Common myeloid progenitor, CD34-positive (primary cell): ENCODE measurements at regions not wholly inside any gene's neighbourhood (a gene's known extent, or its start where the extent isn't known, plus 50 kb on each side); places are given as distances from the start of the nearest gene placed in this dataset.

Experiments
- CTCF ChIA-PET: fragments of 350-600 bp; sonication (Branson Sonifier 250); formaldehyde crosslinking; loops from one replicate; lab custom pipeline; 2021; ENCODE audit warnings: antibody characterized with exemption; lab: Charles Lee
- POLR2A ChIA-PET: fragments of 350-600 bp; sonication (Branson Sonifier 250); formaldehyde crosslinking; loops from one replicate; lab custom pipeline; 2021; ENCODE audit warnings: antibody characterized with exemption; lab: Charles Lee
- DNase-seq, 3 donors: peaks; one replicate each; pipeline versions ENCODE4 v3.0.0 to v3.0.0-alpha.2; 2013
- H3K27ac ChIP-seq, 2 experiments: 1 replicate in 1 of 2; 2 replicates in 1 of 2; pipeline ENCODE4 v1.7.0; 2013; ENCODE audit warnings: inconsistent platforms in 2 of 2, low read length in 2 of 2, mild to moderate bottlenecking in 2 of 2, low read depth in 1 of 2, moderate library complexity in 1 of 2; ENCODE audit not compliant: severe bottlenecking in 2 of 2, insufficient read depth in 1 of 2, poor library complexity in 1 of 2
- H3K27me3 ChIP-seq, 5 experiments: replicated peaks in 2 of 5; 1 replicate in 3 of 5; 2 replicates in 2 of 5; pipeline versions ENCODE4 v1.6.1 to v1.7.0; 2013; ENCODE audit warnings: low read length in 4 of 5, mild to moderate bottlenecking in 2 of 5, moderate library complexity in 2 of 5, inconsistent platforms in 1 of 5; ENCODE audit not compliant: insufficient read depth in 5 of 5, control insufficient read depth in 4 of 5
- H3K36me3 ChIP-seq, 4 experiments: 1 replicate in 2 of 4; 2 replicates in 2 of 4; pipeline versions ENCODE4 v1.6.1 to v1.7.0; 2013; ENCODE audit warnings: low read length in 3 of 4, control low read depth in 1 of 4, mild to moderate bottlenecking in 1 of 4; ENCODE audit not compliant: control insufficient read depth in 4 of 4, insufficient read depth in 4 of 4
- H3K4me1 ChIP-seq, 4 experiments: 1 replicate in 3 of 4; 2 replicates in 1 of 4; pipeline versions ENCODE4 v1.6.1 to v1.7.1; 2013; ENCODE audit warnings: low read length in 3 of 4, mild to moderate bottlenecking in 3 of 4, control low read depth in 1 of 4, inconsistent platforms in 1 of 4, moderate library complexity in 1 of 4; ENCODE audit not compliant: control insufficient read depth in 4 of 4, insufficient read depth in 4 of 4; ENCODE audit errors: control extremely low read depth in 1 of 4
- H3K4me3 ChIP-seq, 7 experiments: 1 replicate in 4 of 7; 2 replicates in 3 of 7; pipeline versions ENCODE4 v1.5.1 to v1.7.0; 2013; ENCODE audit warnings: mild to moderate bottlenecking in 7 of 7, low read length in 6 of 7, moderate library complexity in 6 of 7, inconsistent platforms in 2 of 7, low read depth in 2 of 7, control low read depth in 1 of 7; ENCODE audit not compliant: insufficient read depth in 4 of 7, control insufficient read depth in 1 of 7; ENCODE audit errors: extremely low read depth in 1 of 7
- H3K9me3 ChIP-seq, 5 experiments: 1 replicate in 4 of 5; 2 replicates in 1 of 5; pipeline versions ENCODE4 v1.6.1 to v1.7.1; 2013; ENCODE audit warnings: low read length in 4 of 5, mild to moderate bottlenecking in 2 of 5, inconsistent platforms in 1 of 5, low read depth in 1 of 5, moderate library complexity in 1 of 5; ENCODE audit not compliant: control insufficient read depth in 4 of 5, insufficient read depth in 2 of 5; ENCODE audit errors: control extremely low read depth in 1 of 5
- WGBS: methylation state at CpG from one replicate; pipeline ENCODE4 v1.1.5; 2013; ENCODE audit not compliant: insufficient coverage; 5-methylcytosine and 5-hydroxymethylcytosine counted together

DNA sequence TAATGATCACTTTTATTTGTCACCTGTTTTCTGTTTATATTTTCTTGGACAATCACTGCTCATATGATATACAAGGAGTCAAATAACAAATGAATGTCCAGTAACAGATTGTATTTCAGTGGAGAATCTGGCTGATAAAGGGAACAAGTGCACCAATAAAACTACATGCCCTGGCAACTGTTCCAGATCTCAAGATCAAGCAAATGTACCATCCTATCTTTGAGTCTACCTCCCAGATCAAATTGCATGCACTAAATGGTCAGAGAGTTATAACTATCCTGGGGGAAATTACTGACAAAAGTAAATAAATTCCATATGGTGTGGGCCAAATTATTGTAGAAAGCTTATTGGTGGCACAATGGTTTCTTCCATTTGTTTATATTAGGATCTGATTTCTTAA, 452.8 kb downstream of the MBD2 start:
- Histone ChIP-seq H3K4me3 (no peak overlapping the region), H3K9me3 (no peaks in the 10 kb centered on the region), H3K27ac (no peak overlapping the region), H3K27me3 (no peaks in the 10 kb centered on the region), H3K4me1 (no peaks in the 10 kb centered on the region), H3K36me3 (no peaks in the 10 kb centered on the region)
- DNase-seq = no peak
- ChIA-PET CTCF (no interaction called here), POLR2A (no interaction called here)

DNA sequence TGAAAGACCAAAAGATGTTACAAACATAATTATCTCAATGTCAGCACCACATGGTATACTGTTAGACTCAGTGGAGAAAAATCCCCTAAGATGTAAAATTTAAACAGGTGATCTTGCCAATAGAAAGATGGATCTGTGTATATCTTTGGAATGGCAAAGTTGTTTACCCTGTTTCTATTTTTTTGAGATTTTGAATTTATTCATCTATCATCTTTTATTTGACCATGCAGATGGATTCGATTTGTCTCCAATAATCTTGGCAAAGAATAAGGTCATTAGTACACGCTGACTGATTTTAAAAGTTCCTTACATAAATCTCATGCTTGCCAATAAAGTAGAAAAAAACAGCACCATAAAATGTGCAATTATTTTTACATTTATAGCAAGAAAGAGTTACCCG, 459.3 kb downstream of the MBD2 start:
- Histone ChIP-seq H3K27ac (no peak overlapping the region), H3K4me1 (no peaks in the 10 kb centered on the region), H3K9me3 (no peaks in the 10 kb centered on the region), H3K27me3 (no peaks in the 10 kb centered on the region), H3K4me3 (no peak overlapping the region), H3K36me3 (no peaks in the 10 kb centered on the region)
- CTCF ChIA-PET = no interaction called here
- POLR2A ChIA-PET = no interaction called here
- DNase-seq = no peak
- no CpG with 5 or more reads among the region's 3 CpGs for WGBS

DNA sequence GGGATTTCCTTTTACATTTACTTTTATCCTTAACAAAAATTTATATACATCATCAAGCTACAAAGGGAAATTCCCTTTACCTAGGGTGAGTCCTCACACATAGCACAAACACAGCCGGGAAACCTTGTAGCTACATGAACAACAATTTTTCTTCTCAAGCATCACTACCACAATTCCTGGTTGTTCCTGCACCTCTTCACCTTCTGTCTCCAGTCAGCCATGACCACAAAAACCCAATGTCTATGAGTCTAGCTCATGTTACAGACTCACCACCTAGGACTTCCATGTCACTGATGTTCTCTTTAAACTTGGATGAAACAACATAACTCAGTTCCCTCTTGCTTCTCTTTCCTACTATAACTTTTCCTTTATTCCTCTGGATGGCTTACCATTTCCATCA, 460.4 kb downstream of the MBD2 start:
- Histone ChIP-seq H3K36me3 (no peaks in the 10 kb centered on the region), H3K9me3 (no peaks in the 10 kb centered on the region), H3K27me3 (no peaks in the 10 kb centered on the region), H3K4me3 (no peak overlapping the region), H3K27ac (no peak overlapping the region), H3K4me1 (no peaks in the 10 kb centered on the region)
- CTCF ChIA-PET = no interaction called here
- no peak for DNase-seq
- POLR2A ChIA-PET = no interaction called here
- 100% methylated on average over 1 of the region's 1 CpG for WGBS

DNA sequence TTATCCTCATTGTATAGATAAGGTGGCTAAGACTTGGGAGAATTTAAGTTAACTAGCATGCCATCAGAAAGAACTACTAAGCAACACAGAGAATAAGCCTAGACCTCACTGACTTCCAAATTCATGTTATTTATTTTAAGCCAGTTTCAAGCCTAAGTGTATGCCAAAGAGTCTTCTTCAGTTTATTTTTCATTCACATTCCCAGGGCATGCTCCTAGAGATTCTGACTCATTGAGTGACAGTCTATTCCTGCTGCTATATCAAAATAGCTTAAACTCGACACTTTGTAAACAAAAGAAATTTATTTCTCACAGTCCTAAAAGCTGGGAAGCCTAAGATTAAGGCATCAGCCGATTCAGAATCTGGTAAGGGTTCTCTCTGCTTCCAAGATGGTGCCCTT, 467.1 kb downstream of the MBD2 start:
- Histone ChIP-seq H3K4me3 (no peak overlapping the region), H3K27me3 (no peaks in the 10 kb centered on the region), H3K9me3 (no peaks in the 10 kb centered on the region), H3K36me3 (no peaks in the 10 kb centered on the region), H3K27ac (no peak overlapping the region), H3K4me1 (no peaks in the 10 kb centered on the region)
- ChIA-PET POLR2A (no interaction called here), CTCF (no interaction called here)
- WGBS = no CpG with 5 or more reads among the region's 2 CpGs
- DNase-seq = no peak

DNA sequence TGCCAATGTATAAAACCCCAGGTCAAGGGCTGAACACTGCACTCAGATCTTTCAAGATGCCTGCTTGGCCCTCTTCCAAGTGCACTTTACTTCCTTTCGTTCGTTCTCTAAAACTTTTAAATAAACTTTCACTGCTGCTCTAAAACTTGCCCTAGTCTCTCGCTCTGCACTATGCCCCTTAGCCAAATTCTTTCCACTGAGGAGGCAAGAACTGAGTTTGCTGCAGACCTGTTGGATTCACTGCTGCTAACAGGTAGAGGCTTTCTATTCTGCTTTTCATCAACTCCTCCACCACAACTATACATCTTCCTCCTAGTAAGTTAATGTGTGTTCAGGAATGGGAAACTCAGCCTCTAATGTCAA, 467.9 kb downstream of the MBD2 start:
- no peaks in the 10 kb centered on the region for H3K27me3 ChIP-seq
- ChIA-PET POLR2A (no interaction called here), CTCF (no interaction called here)
- H3K4me1 ChIP-seq = no peaks in the 10 kb centered on the region
- H3K36me3 ChIP-seq = no peaks in the 10 kb centered on the region
- H3K9me3 ChIP-seq = no peaks in the 10 kb centered on the region
- DNase-seq = no peak
- no peak overlapping the region for H3K27ac ChIP-seq
- WGBS = 93% methylated on average over 3 of the region's 3 CpGs
- H3K4me3 ChIP-seq = no peak overlapping the region

DNA sequence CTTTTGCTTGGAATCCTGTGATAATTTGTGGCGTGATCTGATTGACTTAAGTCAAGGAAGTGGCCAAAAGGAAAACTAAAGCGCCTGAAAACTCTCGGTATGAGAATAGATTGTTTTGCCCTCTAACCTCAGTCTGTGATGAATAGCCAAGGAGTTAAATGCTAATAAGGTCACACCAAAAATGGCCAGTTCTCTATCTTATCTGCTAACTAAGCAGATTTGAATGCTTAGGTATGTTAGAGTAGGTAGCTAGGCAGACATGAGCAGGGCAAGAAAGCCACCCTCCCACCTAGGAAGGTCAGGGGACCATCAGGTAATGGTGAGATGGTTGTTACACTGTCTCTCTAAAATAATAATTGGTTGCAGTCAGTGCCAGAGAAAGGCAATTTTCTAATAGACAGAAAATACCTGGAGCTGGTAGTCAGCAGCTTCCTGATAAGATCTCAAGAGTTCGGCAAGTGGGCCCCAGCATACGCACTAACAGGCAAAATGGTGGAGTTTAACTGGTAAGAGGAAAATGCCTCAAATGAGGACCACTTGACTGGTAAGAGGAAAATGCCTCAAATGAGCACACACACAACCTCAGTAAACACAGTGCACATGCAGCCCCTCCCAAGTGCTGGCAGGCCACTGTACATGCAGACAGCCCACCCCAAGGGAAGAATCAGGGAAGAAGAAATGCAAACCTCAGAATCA, 468.4 kb downstream of the MBD2 start:
- Histone ChIP-seq H3K36me3 (no peaks in the 10 kb centered on the region), H3K27me3 (no peaks in the 10 kb centered on the region), H3K4me3 (no peak overlapping the region), H3K27ac (no peak overlapping the region), H3K9me3 (no peaks in the 10 kb centered on the region), H3K4me1 (no peaks in the 10 kb centered on the region)
- WGBS = 89% methylated on average over 3 of the region's 5 CpGs
- POLR2A ChIA-PET = no interaction called here
- DNase-seq = no peak
- CTCF ChIA-PET = no interaction called here

DNA sequence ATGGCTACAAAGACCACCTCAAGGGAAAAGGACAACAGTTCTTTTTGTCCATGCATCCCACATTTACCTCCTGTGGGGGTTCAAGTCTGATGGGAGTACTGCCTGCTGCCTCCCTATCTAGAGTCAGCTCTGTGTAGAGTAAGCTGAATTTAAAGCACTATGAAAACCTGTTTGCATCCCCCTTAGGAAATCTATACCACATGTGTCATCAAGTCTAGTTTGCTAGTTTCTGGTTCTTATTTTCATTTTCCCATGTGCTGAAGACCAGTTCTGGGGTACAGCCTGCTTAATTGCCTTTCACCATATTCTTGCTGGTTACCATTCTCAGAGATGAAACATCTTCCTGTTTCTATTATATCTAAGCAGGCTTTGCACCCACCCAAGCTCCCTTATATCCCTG, 470.3 kb downstream of the MBD2 start:
- Histone ChIP-seq H3K4me1 (no peaks in the 10 kb centered on the region), H3K9me3 (no peaks in the 10 kb centered on the region), H3K27ac (no peak overlapping the region), H3K36me3 (no peaks in the 10 kb centered on the region), H3K27me3 (no peaks in the 10 kb centered on the region), H3K4me3 (no peak overlapping the region)
- DNase-seq = no peak
- POLR2A ChIA-PET = no interaction called here
- CTCF ChIA-PET = no interaction called here
